Endometrial microvascular endothelial cells (primary cell): ENCODE measurements at regions not wholly inside any gene's neighbourhood (a gene's known extent, or its start where the extent isn't known, plus 50 kb on each side); places are given as distances from the start of the nearest gene placed in this dataset.

Experiments used
- in situ Hi-C: cut with HindIII; loops from 2 replicates; pipeline ENCODE4 v1.10.0; 2017; ENCODE audit warnings: low sequenced_read_pairs, low pct_unique_long_range_greater_than_20kb; ENCODE audit errors: inconsistent ontology term

DNA sequence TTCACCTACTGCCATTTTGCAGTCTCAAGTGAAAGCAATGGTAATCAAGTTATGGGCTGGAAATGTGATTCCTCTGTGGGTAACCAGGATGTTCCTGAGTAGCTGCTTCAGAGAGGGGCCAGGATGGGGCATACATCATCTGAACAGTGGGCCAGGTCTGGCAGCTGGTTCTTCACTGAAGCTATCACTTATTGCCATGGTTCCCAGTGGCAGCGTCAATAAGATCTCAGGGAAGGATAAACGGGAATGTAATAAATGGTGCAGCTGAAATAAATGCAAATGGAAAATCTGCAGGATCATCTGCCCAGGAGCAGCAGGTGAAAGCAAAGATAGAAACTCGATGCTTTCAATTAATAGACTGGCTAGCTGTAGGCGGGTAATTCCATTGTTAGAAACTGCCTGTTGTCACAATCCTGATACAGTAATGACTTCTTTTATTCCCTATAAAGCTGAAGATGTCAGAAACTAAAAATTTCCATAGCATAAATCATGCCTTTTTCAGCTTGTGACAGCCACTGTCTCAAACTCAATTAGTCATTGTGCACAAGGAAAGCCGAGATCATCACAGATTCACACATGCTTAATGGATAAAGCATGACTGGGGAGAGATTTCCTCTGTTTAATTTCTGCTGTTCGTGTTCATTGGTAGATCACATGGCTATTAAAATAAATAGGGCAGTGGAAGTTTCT, 56.2 kb upstream of the CCDC85A start:
- in situ Hi-C loops: no loop called here

DNA sequence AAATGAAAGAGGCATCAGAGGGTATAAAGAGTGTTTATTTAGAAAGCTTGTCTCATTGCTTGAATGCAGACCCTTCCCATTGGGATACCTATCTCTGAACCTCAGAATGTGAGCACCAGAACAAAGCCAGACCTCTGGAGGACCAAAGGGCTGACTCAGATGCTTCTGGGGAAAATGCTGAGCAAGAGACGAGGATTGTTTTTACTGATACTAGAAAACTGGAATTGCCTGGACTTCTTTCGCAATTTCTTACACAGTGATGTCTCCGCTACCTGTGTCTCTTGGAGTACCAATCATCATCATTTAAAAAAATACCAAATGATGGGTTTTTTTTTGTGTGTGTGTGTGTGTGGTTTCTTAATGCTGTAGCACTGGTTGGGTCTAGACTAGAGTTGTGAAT, 55.6 kb upstream of the CCDC85A start:
- in situ Hi-C loops: no loop called here

DNA sequence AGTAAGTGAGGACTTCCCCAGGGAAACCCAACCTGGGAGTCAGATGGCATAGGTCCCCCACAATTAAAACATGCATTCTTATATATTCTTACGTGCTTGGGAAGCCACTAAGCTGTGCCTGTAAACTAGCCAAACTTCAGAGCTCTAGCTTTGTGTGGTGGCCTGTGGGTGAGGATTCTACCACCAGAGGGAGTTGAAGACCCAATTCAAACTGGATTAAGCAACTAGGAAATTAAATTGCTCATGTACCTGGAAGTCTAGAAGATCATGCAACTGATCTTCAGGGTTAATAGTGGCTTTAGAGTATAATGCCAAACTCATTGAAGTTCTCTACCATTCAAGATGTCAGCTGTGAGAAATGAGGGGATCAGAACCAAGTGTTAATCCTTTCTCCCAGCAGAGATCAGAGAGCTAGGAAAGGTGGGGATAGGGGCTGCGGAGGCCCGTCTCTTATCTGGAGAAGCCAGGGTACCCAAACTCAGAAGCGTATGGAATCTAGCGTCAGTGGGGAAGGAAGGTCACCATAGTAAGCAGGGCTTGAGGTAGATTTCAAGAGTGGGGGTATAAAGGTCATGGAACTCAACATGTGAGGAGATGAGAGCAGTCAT, 53.2 kb upstream of the CCDC85A start:
- in situ Hi-C loops: no loop called here

DNA sequence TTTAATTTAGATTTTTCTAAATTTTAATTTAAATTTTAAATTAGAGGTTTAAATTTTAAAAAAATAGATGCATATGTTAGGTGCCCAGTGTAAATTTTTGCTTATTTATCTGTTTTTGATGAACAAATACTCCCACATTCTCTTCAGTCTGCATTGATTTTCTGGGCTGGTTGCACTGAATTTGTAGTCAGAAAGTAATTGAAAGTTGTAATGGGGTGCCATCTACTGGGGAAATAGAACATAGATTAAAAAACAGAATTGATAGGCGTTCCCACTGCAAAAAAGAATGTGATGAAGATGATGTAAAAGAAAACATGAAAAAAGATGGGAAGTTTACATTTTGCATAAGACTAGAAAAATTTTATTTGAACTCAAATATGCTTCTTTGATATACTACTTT, 51.7 kb upstream of the CCDC85A start:
- in situ Hi-C loops: no loop called here

DNA sequence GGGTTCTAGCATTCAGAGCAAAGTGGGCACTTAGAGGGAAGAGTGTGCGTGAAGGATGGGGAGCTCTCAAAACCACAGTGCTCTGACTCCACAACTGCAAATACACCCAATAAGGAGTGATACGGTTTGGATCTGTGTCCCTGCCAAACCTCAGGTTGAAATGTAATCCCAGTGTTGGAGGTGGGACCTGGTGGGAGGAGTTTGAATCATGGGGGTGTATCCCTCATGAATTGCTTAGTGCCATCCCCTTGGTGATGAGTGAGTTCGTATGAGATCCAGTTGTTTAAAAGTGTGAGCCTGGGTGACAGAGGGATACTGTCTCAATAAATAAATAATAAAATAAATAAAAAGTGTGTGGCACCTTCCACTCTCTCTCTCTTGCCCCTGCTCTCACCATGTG, 50.3 kb upstream of the CCDC85A start:
- in situ Hi-C loops: no loop called here

DNA sequence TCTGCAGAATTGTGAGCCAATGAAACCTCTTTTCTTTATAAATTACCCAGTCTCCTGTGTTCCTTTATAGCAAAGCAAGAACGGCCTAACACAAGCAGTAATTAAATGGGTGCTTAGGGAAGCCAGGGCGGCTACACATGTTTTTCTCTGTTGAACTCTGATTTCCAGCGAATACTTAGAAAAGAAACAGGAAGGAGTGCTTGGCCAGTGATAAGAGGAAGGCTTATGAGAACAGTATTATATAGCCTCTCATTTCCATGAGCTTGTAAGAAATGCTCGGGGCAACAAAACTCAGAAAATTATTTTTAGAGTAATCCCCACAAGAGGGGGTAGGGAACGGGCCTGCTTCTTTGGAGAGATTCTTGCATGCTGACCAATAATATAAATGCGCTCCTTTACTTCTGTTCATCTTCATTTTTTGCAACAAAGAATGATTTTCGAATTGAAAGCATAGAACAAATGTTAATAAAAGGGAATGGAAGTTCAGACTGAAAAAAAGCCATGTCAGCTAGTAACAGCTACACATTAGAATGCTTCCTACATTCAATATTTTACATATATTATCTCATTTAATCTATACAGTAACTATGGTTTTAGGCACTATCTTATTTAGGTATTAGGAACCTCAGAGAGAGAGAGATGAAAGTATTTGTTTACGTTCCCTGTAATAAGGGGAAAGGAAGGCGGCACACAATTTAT, 49.7 kb upstream of the CCDC85A start:
- in situ Hi-C loops: no loop called here
